NB4 (cell line): ENCODE measurements at regions not wholly inside any gene's neighbourhood (a gene's known extent, or its start where the extent isn't known, plus 50 kb on each side); places are given as distances from the start of the nearest gene placed in this dataset.

Source experiments
- CTCF ChIP-seq: IDR thresholded peaks from one replicate; pipeline ENCODE4 v1.5.1; 2012; ENCODE audit warnings: low read depth, low read length
- MAX ChIP-seq: IDR thresholded peaks from 2 replicates; pipeline ENCODE4 v1.6.1; 2011; ENCODE audit warnings: low read depth, low read length
- MYC ChIP-seq: IDR thresholded peaks from 2 replicates; pipeline ENCODE4 v1.6.1; 2011; ENCODE audit warnings: low read depth, low read length
- POLR2A ChIP-seq: IDR thresholded peaks from 2 replicates; pipeline ENCODE4 v1.6.1; 2011; ENCODE audit warnings: mild to moderate bottlenecking; ENCODE audit not compliant: insufficient read length; ENCODE audit errors: extremely low read depth

- TF ChIP-seq MAX (no peak), CTCF (no peak), MYC (no peak), POLR2A (no peak)
These were observed 132.4 kb downstream of the CHD9NB start for GRCh38 chr16:52920331-52920730.
